GM18498 (cell line): ENCODE measurements at regions not wholly inside any gene's neighbourhood (a gene's known extent, or its start where the extent isn't known, plus 50 kb on each side); places are given as distances from the start of the nearest gene placed in this dataset.
A peak's percentile ranks its signal among the peaks of the same experiment; 100 is the strongest.
"Not testable (repeated sequence)": the region's sequence is repeated elsewhere in the genome, so short reads cannot be mapped to it uniquely, and the experiment has no call there.

Experiments used
- ATAC-seq: cut with Tn5 transposase; IDR thresholded peaks from one replicate; pipeline ENCODE4 v1.9.1; 2021; ENCODE audit warnings: mild to moderate bottlenecking, moderate library complexity; ENCODE audit not compliant: unreplicated experiment

GRCh38 chr16:72657791-72658190, 390.1 kb downstream of the ZFHX3 start:
- peak; percentile 92 for ATAC-seq

GRCh38 chr16:72657164-72657563, 390.8 kb downstream of the ZFHX3 start:
- no peak for ATAC-seq

- no peak for ATAC-seq
Measured at GRCh38 chr16:72654535-72654934, 393.4 kb downstream of the ZFHX3 start.

- peak; percentile 82 for ATAC-seq
Measured at GRCh38 chr16:72649254-72649944, 398.5 kb downstream of the ZFHX3 start.

GRCh38 chr16:72646615-72647014, 401.3 kb downstream of the ZFHX3 start:
- no peak for ATAC-seq

GRCh38 chr16:72645538-72645937, 402.4 kb downstream of the ZFHX3 start:
- no peak for ATAC-seq

GRCh38 chr16:72644911-72645310, 403.0 kb downstream of the ZFHX3 start:
- no peak for ATAC-seq

GRCh38 chr16:72639494-72639893, 408.4 kb downstream of the ZFHX3 start:
- no peak for ATAC-seq

GRCh38 chr16:72637306-72637705, 410.6 kb downstream of the ZFHX3 start:
- ATAC-seq: no peak

- ATAC-seq: no peak
Measured at GRCh38 chr16:72635694-72636093, 412.2 kb downstream of the ZFHX3 start.

- ATAC-seq: no peak
Measured at GRCh38 chr16:72635104-72635503, 412.8 kb downstream of the ZFHX3 start.

GRCh38 chr16:72627182-72627896, 420.6 kb downstream of the ZFHX3 start:
- not testable (repeated sequence) for ATAC-seq

- no peak for ATAC-seq
Measured at GRCh38 chr16:72626623-72627022, 421.3 kb downstream of the ZFHX3 start.

GRCh38 chr16:72621651-72622050, 426.3 kb downstream of the ZFHX3 start:
- ATAC-seq: no peak

GRCh38 chr16:72620853-72621252, 427.1 kb downstream of the ZFHX3 start:
- ATAC-seq: no peak

- no peak for ATAC-seq
Measured at GRCh38 chr16:72620348-72620747, 427.6 kb downstream of the ZFHX3 start.

- ATAC-seq: no peak
Measured at GRCh38 chr16:72615856-72616255, 432.1 kb downstream of the ZFHX3 start.

- no peak for ATAC-seq
Measured at GRCh38 chr16:72612718-72613117, 435.2 kb downstream of the ZFHX3 start.

- no peak for ATAC-seq
Measured at GRCh38 chr16:72612256-72612655, 435.7 kb downstream of the ZFHX3 start.

GRCh38 chr16:72609933-72610332, 438.0 kb upstream of the PMFBP1 start:
- ATAC-seq: no peak

- ATAC-seq: no peak
Measured at GRCh38 chr16:72609066-72609465, 437.1 kb upstream of the PMFBP1 start.

- ATAC-seq: no peak
Measured at GRCh38 chr16:72604375-72604774, 432.4 kb upstream of the PMFBP1 start.
